DOHH2 (cell line): ENCODE measurements at regions not wholly inside any gene's neighbourhood (a gene's known extent, or its start where the extent isn't known, plus 50 kb on each side); places are given as distances from the start of the nearest gene placed in this dataset.

Experiments
- EZH2phosphoT487 ChIP-seq: fragments of 200-600 bp; sonication (generic); IDR thresholded peaks from 2 replicates; pipeline ENCODE4 v1.6.1; 2017; ENCODE audit warnings: borderline replicate concordance, mild to moderate bottlenecking, antibody characterized with exemption, low read length, moderate library complexity, mixed read lengths
- TF ChIP-seq, protein P1 (sequence below): fragments of 200-600 bp; sonication (generic); IDR thresholded peaks from one replicate; pipeline ENCODE4 v1.5.1; 2014; ENCODE audit warnings: antibody characterized with exemption, mild to moderate bottlenecking, low read depth, low read length; ENCODE audit not compliant: poor library complexity, severe bottlenecking

DNA sequence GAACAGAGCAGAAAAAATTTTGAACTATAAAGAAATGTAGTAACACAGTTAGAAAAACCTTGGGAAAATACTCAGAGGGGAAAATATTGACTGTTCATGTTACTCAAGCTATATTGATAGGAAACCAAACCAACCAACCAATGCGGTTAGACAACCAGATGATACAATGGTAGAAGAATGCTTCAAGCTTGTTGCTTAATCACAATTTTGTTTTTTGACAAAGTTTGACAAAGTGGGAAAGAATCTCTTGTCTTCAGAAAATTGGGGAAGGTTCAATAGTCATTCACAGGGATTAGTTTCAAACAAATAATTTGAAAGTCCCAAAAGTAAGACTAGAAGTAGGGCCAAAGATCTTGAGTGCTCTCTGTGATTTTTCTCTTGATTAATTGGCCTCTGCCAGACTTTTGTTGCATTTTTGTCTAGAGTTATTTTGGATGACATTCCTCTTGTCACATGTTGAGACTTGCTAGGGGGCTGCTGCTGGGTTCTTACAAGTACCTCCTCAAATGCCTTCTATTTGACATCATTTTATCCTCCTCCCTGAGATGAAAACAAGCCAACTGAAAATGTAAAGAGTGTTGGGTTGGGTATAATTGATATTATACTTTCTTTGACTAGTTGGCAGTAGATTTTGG lies 233.1 kb upstream of the PHYHIPL start:
- TF ChIP-seq, protein P1, sequence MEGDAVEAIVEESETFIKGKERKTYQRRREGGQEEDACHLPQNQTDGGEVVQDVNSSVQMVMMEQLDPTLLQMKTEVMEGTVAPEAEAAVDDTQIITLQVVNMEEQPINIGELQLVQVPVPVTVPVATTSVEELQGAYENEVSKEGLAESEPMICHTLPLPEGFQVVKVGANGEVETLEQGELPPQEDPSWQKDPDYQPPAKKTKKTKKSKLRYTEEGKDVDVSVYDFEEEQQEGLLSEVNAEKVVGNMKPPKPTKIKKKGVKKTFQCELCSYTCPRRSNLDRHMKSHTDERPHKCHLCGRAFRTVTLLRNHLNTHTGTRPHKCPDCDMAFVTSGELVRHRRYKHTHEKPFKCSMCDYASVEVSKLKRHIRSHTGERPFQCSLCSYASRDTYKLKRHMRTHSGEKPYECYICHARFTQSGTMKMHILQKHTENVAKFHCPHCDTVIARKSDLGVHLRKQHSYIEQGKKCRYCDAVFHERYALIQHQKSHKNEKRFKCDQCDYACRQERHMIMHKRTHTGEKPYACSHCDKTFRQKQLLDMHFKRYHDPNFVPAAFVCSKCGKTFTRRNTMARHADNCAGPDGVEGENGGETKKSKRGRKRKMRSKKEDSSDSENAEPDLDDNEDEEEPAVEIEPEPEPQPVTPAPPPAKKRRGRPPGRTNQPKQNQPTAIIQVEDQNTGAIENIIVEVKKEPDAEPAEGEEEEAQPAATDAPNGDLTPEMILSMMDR, result no peak
- no peak for TF ChIP-seq EZH2phosphoT487
